22Rv1 (cell line): ENCODE measurements at regions not wholly inside any gene's neighbourhood (a gene's known extent, or its start where the extent isn't known, plus 50 kb on each side); places are given as distances from the start of the nearest gene placed in this dataset.

Source experiments
- ZFX ChIP-seq: fragments of 450-650 bp; IDR thresholded peaks from 2 replicates; pipeline ENCODE4 v1.6.1; 2017; ENCODE audit warnings: antibody characterized with exemption, borderline replicate concordance
- TF ChIP-seq, protein P1 (sequence below): fragments of 450-650 bp; IDR thresholded peaks from 2 replicates; pipeline ENCODE4 v1.5.1; 2017; ENCODE audit warnings: mild to moderate bottlenecking

- TF ChIP-seq, protein P1, sequence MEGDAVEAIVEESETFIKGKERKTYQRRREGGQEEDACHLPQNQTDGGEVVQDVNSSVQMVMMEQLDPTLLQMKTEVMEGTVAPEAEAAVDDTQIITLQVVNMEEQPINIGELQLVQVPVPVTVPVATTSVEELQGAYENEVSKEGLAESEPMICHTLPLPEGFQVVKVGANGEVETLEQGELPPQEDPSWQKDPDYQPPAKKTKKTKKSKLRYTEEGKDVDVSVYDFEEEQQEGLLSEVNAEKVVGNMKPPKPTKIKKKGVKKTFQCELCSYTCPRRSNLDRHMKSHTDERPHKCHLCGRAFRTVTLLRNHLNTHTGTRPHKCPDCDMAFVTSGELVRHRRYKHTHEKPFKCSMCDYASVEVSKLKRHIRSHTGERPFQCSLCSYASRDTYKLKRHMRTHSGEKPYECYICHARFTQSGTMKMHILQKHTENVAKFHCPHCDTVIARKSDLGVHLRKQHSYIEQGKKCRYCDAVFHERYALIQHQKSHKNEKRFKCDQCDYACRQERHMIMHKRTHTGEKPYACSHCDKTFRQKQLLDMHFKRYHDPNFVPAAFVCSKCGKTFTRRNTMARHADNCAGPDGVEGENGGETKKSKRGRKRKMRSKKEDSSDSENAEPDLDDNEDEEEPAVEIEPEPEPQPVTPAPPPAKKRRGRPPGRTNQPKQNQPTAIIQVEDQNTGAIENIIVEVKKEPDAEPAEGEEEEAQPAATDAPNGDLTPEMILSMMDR = no peak
- no peak for TF ChIP-seq ZFX
These were observed 65.1 kb upstream of the CARD18 start for GRCh38 chr11:105204636-105205035.
